HL-60 (cell line): ENCODE measurements at regions not wholly inside any gene's neighbourhood (a gene's known extent, or its start where the extent isn't known, plus 50 kb on each side); places are given as distances from the start of the nearest gene placed in this dataset.

ENCODE experiments used
- DNase-seq, 2 experiments: peaks; one replicate each; pipeline ENCODE4 v3.0.0-alpha.2; 2010 to 2020; ENCODE audit warnings: low read depth in 1 of 2, low spot score in 1 of 2
- H3K27ac ChIP-seq: fragments of 250-450 bp; sonication (Bioruptor Pico); replicated peaks from 2 replicates; pipeline ENCODE4 v1.5.1; 2020; ENCODE audit warnings: mild to moderate bottlenecking, moderate library complexity
- H3K27me3 ChIP-seq: fragments of 250-450 bp; sonication (Bioruptor Pico); 2 replicates; pipeline ENCODE4 v1.5.1; 2021; ENCODE audit warnings: mild to moderate bottlenecking, moderate library complexity; ENCODE audit not compliant: insufficient read depth, poor library complexity, severe bottlenecking
- H3K4me3 ChIP-seq: replicated peaks from 2 replicates; pipeline ENCODE4 v1.5.1; 2011; ENCODE audit warnings: mild to moderate bottlenecking, control low read depth, low read length; ENCODE audit not compliant: insufficient read depth
- CTCF ChIP-seq: IDR thresholded peaks from one replicate; pipeline ENCODE4 v1.5.1; 2011; ENCODE audit warnings: low read length, control low read depth, inconsistent platforms; ENCODE audit not compliant: insufficient read depth
- GABPA ChIP-seq: IDR thresholded peaks from 2 replicates; pipeline ENCODE4 v1.6.1; 2012; ENCODE audit warnings: low read depth
- POLR2AphosphoS5 ChIP-seq: IDR thresholded peaks from 2 replicates; pipeline ENCODE4 v1.6.1; 2012; ENCODE audit warnings: low read depth
- REST ChIP-seq: IDR thresholded peaks from 2 replicates; pipeline ENCODE4 v1.6.1; 2012; ENCODE audit warnings: low read depth; ENCODE audit not compliant: insufficient replicate concordance
- SPI1 ChIP-seq: IDR thresholded peaks from 2 replicates; pipeline ENCODE4 v1.6.1; 2012; ENCODE audit warnings: low read depth, mild to moderate bottlenecking, borderline replicate concordance

GRCh38 chr2:4909346-4910009 lies 782.7 kb upstream of the SOX11 start:
- no peak for TF ChIP-seq REST
- TF ChIP-seq SPI1 = no peak
- TF ChIP-seq POLR2AphosphoS5 = no peak
- no peak for TF ChIP-seq CTCF

GRCh38 chr2:4914036-4914435 lies 778.1 kb upstream of the SOX11 start:
- H3K27ac ChIP-seq = no peak overlapping the region
- no peak for TF ChIP-seq SPI1
- no peaks in the 10 kb centered on the region for H3K27me3 ChIP-seq
- no peak overlapping the region for H3K4me3 ChIP-seq
- no peak for DNase-seq

More at GRCh38 chr2:4909346-4910009, 782.7 kb upstream of the SOX11 start:
- DNase-seq = no peak
- Histone ChIP-seq H3K27ac (no peak overlapping the region), H3K4me3 (no peak overlapping the region), H3K27me3 (no peaks in the 10 kb centered on the region)

GRCh38 chr2:4914551-4914950 lies 777.6 kb upstream of the SOX11 start:
- H3K27me3 ChIP-seq = no peaks in the 10 kb centered on the region

More at GRCh38 chr2:4914551-4914950, 777.6 kb upstream of the SOX11 start:
- DNase-seq = no peak
- H3K4me3 ChIP-seq = no peak overlapping the region
- TF ChIP-seq POLR2AphosphoS5 (no peak), REST (no peak), SPI1 (no peak), GABPA (no peak), CTCF (no peak)
- H3K27ac ChIP-seq = no peak overlapping the region
